Suprapubic skin (tissue), 4 donors: ENCODE measurements at regions not wholly inside any gene's neighbourhood (a gene's known extent, or its start where the extent isn't known, plus 50 kb on each side); places are given as distances from the start of the nearest gene placed in this dataset.

Source experiments
- POLR2A ChIP-seq, 2 donors: fragments of 450-650 bp; IDR thresholded peaks; one replicate each; pipeline ENCODE4 v1.6.1; 2017; ENCODE audit warnings: antibody characterized with exemption in 2 of 2, mild to moderate bottlenecking in 2 of 2, moderate library complexity in 2 of 2
- POLR2AphosphoS5 ChIP-seq, 3 donors: sonication (generic); formaldehyde crosslinking; IDR thresholded peaks; one replicate each; pipeline ENCODE4 v1.6.1; 2017; ENCODE audit warnings: antibody characterized with exemption in 3 of 3
- TF ChIP-seq, protein P1 (sequence below), 2 donors: fragments of 200-600 bp in 1 of 2; fragments of 450-650 bp in 1 of 2; sonication (generic) in 1 of 2; IDR thresholded peaks; one replicate each; pipeline ENCODE4 v1.5.1; 2016 to 2019; ENCODE audit warnings: antibody characterized with exemption in 2 of 2, mild to moderate bottlenecking in 1 of 2, moderate library complexity in 1 of 2

DNA sequence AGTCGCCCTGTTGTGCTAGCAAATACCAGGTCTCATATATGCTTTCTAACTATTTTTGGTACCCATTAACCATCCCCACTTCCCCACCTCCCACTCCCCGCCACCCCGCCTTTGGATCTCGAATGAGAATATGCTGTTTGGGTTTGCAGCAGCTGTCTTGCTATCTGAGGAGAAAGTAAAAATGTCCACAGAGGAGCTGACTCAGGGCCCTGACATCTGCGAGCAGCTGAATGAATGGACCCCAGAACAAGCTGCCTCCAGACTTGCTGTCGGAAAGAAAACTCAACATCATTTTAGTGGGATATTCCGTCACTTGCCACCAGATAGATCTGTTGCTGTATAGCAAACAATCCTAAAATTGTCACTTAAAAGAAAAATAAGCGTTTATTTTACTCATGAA, 103.7 kb downstream of the LINC00237 start:
- TF ChIP-seq, protein P1, sequence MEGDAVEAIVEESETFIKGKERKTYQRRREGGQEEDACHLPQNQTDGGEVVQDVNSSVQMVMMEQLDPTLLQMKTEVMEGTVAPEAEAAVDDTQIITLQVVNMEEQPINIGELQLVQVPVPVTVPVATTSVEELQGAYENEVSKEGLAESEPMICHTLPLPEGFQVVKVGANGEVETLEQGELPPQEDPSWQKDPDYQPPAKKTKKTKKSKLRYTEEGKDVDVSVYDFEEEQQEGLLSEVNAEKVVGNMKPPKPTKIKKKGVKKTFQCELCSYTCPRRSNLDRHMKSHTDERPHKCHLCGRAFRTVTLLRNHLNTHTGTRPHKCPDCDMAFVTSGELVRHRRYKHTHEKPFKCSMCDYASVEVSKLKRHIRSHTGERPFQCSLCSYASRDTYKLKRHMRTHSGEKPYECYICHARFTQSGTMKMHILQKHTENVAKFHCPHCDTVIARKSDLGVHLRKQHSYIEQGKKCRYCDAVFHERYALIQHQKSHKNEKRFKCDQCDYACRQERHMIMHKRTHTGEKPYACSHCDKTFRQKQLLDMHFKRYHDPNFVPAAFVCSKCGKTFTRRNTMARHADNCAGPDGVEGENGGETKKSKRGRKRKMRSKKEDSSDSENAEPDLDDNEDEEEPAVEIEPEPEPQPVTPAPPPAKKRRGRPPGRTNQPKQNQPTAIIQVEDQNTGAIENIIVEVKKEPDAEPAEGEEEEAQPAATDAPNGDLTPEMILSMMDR (IDR thresholded peaks at IDR 0.05) = no peak
- TF ChIP-seq POLR2A (IDR thresholded peaks at IDR 0.05) = no peak
- no peak for TF ChIP-seq POLR2AphosphoS5 (IDR thresholded peaks at IDR 0.05)
